ENCODE measurements at regions not wholly inside any gene's neighbourhood (a gene's known extent, or its start where the extent isn't known, plus 50 kb on each side); places are given as distances from the start of the nearest gene placed in this dataset.

DNA sequence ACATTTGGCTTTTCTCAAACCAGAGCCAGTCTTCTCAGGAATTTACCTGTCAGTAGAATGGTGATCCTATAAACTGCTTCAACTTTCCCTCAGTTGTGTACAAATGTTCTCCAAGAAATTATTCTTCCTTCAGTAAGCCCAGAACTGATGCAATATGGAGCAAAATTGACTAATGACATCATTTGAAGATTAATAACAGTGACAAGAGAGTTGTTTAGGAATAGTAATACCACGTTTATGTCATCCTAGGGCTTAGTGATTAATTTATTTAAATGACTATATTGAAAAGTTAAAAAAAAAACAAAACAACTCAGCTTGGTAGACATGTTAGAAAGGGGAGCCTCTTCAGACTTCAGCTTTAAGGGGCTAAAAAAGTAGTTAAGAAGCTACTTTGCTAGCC, 933.2 kb downstream of the GATA3 start:
- TF ChIP-seq, protein P1, sequence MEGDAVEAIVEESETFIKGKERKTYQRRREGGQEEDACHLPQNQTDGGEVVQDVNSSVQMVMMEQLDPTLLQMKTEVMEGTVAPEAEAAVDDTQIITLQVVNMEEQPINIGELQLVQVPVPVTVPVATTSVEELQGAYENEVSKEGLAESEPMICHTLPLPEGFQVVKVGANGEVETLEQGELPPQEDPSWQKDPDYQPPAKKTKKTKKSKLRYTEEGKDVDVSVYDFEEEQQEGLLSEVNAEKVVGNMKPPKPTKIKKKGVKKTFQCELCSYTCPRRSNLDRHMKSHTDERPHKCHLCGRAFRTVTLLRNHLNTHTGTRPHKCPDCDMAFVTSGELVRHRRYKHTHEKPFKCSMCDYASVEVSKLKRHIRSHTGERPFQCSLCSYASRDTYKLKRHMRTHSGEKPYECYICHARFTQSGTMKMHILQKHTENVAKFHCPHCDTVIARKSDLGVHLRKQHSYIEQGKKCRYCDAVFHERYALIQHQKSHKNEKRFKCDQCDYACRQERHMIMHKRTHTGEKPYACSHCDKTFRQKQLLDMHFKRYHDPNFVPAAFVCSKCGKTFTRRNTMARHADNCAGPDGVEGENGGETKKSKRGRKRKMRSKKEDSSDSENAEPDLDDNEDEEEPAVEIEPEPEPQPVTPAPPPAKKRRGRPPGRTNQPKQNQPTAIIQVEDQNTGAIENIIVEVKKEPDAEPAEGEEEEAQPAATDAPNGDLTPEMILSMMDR (IDR thresholded peaks at IDR 0.05; ENCODE audit: insufficient read depth, low read length, poor library complexity, severe bottlenecking) = no peak
- TF ChIP-seq EZH2phosphoT487 (conservative IDR thresholded peaks at IDR 0.05; ENCODE audit: low read length) = no peak
